Activated CD8-positive, alpha-beta T cell treated with anti-CD3 and anti-CD28 coated beads for 36 hours (primary cell): ENCODE measurements at regions not wholly inside any gene's neighbourhood (a gene's known extent, or its start where the extent isn't known, plus 50 kb on each side); places are given as distances from the start of the nearest gene placed in this dataset.
A peak's percentile ranks its signal among the peaks of the same experiment; 100 is the strongest.

Experiments used
- ATAC-seq: fragments of 200-7000 bp; cut with Tn5 transposase; one replicate; pipeline ENCODE4 v1.10.0; 2021; ENCODE audit warnings: mild to moderate bottlenecking, moderate library complexity
- CTCF ChIA-PET: fragments of 350-600 bp; sonication (Branson Sonifier 250); formaldehyde crosslinking; loops from one replicate; lab custom pipeline; 2021; ENCODE audit warnings: antibody characterized with exemption; lab: Charles Lee
- POLR2A ChIA-PET: fragments of 350-600 bp; sonication (Branson Sonifier 250); formaldehyde crosslinking; loops from one replicate; lab custom pipeline; 2021; ENCODE audit warnings: antibody characterized with exemption; lab: Charles Lee
- DNase-seq: peaks from one replicate; pipeline ENCODE4 v3.0.0-alpha.2; 2020
- H3K27ac Mint-ChIP-seq: one replicate; pipeline ENCODE4 v1.8.0; 2021; ENCODE audit warnings: mild to moderate bottlenecking, mixed read lengths
- H3K27me3 Mint-ChIP-seq: one replicate; pipeline ENCODE4 v1.8.0; 2021; ENCODE audit warnings: mixed read lengths
- H3K36me3 Mint-ChIP-seq: one replicate; pipeline ENCODE4 v1.8.0; 2021; ENCODE audit warnings: low read depth, mixed read lengths
- H3K4me1 Mint-ChIP-seq: one replicate; pipeline ENCODE4 v1.8.0; 2021; ENCODE audit warnings: low read depth, mixed read lengths
- H3K4me3 Mint-ChIP-seq: one replicate; pipeline ENCODE4 v1.8.0; 2021; ENCODE audit warnings: mild to moderate bottlenecking, moderate library complexity, mixed read lengths
- H3K9me3 Mint-ChIP-seq: one replicate; pipeline ENCODE4 v1.8.0; 2021; ENCODE audit warnings: mixed read lengths
- intact Hi-C: fragments of 100-400 bp; cut with micrococcal nuclease; formaldehyde crosslinking; loops from one replicate; pipeline ENCODE4 v1.10.0; 2022
- TF ChIP-seq, protein P1 (sequence below): fragments of 200-600 bp; IDR thresholded peaks from one replicate; pipeline ENCODE4 v1.8.0; 2022; ENCODE audit warnings: antibody characterized with exemption, mild to moderate bottlenecking

- no peak overlapping the region for H3K27ac Mint-ChIP-seq
- POLR2A ChIA-PET: no interaction called here
- intact Hi-C loops: no loop called here
- CTCF ChIA-PET: interaction anchor here (0.6 kb wide), 1 partner anchor 87 kb away, joined by 3 read pairs; no protein-coding TSS in a partner anchor
- peaks cover 4% of the 10 kb centered on the region for H3K27me3 Mint-ChIP-seq
- ATAC-seq (no peak), DNase-seq (no peak)
- TF ChIP-seq, protein P1, sequence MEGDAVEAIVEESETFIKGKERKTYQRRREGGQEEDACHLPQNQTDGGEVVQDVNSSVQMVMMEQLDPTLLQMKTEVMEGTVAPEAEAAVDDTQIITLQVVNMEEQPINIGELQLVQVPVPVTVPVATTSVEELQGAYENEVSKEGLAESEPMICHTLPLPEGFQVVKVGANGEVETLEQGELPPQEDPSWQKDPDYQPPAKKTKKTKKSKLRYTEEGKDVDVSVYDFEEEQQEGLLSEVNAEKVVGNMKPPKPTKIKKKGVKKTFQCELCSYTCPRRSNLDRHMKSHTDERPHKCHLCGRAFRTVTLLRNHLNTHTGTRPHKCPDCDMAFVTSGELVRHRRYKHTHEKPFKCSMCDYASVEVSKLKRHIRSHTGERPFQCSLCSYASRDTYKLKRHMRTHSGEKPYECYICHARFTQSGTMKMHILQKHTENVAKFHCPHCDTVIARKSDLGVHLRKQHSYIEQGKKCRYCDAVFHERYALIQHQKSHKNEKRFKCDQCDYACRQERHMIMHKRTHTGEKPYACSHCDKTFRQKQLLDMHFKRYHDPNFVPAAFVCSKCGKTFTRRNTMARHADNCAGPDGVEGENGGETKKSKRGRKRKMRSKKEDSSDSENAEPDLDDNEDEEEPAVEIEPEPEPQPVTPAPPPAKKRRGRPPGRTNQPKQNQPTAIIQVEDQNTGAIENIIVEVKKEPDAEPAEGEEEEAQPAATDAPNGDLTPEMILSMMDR: no peak
- H3K4me3 Mint-ChIP-seq: no peak overlapping the region
- H3K9me3 Mint-ChIP-seq: no peaks in the 10 kb centered on the region
- H3K4me1 Mint-ChIP-seq: no peaks in the 10 kb centered on the region
- no peaks in the 10 kb centered on the region for H3K36me3 Mint-ChIP-seq
Measured at GRCh38 chr7:41624818-41625217, 78.1 kb downstream of the INHBA start.

DNA sequence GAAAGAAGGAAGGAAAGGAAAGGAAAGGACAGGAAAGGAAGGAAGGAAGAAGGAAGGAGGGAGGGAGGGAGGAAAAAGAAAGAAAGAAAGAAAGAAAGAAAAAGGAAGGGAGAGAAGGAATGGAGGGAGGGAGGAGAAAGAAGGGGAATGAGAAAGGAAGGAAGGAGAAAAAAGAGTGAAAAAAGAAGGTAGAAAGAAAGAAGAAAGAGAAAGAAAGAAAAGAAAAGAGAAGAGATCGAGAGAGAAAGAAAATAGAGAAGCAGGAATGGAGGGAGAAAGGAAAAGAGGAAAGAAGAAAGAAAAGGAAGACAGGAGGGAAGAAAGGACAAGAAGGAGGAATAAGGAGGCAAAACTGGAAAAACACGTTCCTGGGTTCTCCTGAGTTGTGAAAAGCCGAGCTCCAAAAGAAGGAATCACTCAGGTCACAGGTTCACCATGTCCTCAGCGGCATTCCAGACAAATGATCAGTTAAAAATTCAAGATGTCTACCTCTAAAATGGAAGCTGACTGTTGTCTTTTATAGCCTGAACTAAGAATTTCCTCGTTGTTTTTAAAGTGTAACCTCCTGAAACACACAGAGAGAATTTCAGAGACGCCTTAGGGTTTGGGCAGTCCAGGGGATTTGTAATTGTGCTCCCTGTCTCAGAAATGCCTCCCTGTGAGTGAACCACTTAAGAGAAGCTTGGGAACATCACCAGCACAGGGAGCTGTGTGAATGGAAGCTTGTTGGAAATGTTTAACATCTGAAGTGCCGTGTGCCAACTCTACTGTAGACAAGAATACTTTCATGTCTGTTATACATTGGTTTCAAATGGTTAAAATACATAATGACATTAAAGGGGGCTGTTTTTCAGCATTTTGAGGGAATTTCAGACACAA is 80.7 kb downstream of the INHBA start:
- ChIA-PET POLR2A (no interaction called here), CTCF (no interaction called here)
- no peak overlapping the region for H3K4me3 Mint-ChIP-seq
- intact Hi-C loops: no loop called here
- H3K4me1 Mint-ChIP-seq: no peaks in the 10 kb centered on the region
- peaks cover 2% of the 10 kb centered on the region for H3K9me3 Mint-ChIP-seq
- H3K36me3 Mint-ChIP-seq: no peaks in the 10 kb centered on the region
- DNase-seq: no peak
- no peak for ATAC-seq
- TF ChIP-seq, protein P1: peak; percentile 25
- peaks cover 4% of the 10 kb centered on the region for H3K27me3 Mint-ChIP-seq
- H3K27ac Mint-ChIP-seq: no peak overlapping the region

GRCh38 chr7:41617987-41618386 is 84.9 kb downstream of the INHBA start:
- Mint-ChIP-seq H3K4me1 (no peaks in the 10 kb centered on the region), H3K27me3 (peaks cover 1% of the 10 kb centered on the region), H3K27ac (no peak overlapping the region), H3K9me3 (peaks cover 4% of the 10 kb centered on the region), H3K4me3 (no peak overlapping the region), H3K36me3 (no peaks in the 10 kb centered on the region)
- ATAC-seq (no peak), DNase-seq (no peak)
- CTCF ChIA-PET: no interaction called here
- TF ChIP-seq, protein P1: no peak
- intact Hi-C loops: no loop called here
- POLR2A ChIA-PET: no interaction called here

- no peak overlapping the region for H3K27ac Mint-ChIP-seq
- ChIA-PET CTCF (no interaction called here), POLR2A (no interaction called here)
- DNase-seq (no peak), ATAC-seq (no peak)
- H3K4me1 Mint-ChIP-seq: no peaks in the 10 kb centered on the region
- H3K36me3 Mint-ChIP-seq: no peaks in the 10 kb centered on the region
- no peaks in the 10 kb centered on the region for H3K27me3 Mint-ChIP-seq
- H3K9me3 Mint-ChIP-seq: peaks cover 1% of the 10 kb centered on the region
- intact Hi-C loops: no loop called here
- H3K4me3 Mint-ChIP-seq: no peak overlapping the region
- TF ChIP-seq, protein P1: no peak
Measured at GRCh38 chr7:41612798-41613197, 90.1 kb downstream of the INHBA start.

DNA sequence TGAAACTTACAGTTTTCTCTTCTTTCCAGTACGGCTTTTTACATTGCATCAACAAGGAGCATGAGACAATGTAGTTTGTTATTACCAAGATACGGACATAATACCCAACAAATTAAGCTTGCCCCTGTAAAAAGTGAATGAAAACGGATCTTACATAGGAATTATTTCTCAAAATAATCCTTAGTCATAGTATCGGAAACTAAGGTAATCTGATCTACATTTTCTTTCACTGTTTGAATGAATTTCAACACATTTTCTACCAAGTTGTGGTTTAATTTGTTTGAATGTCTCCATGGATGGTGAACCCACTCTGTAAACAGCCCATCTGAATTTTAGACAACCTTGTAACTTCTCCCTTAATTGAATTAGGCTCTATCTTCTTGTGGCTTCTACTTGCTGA is 90.5 kb downstream of the INHBA start:
- no peak overlapping the region for H3K4me3 Mint-ChIP-seq
- H3K27ac Mint-ChIP-seq: no peak overlapping the region
- H3K27me3 Mint-ChIP-seq: no peaks in the 10 kb centered on the region
- DNase-seq (no peak), ATAC-seq (no peak)
- intact Hi-C loops: no loop called here
- CTCF ChIA-PET: no interaction called here
- POLR2A ChIA-PET: no interaction called here
- no peaks in the 10 kb centered on the region for H3K4me1 Mint-ChIP-seq
- peaks cover 1% of the 10 kb centered on the region for H3K9me3 Mint-ChIP-seq
- TF ChIP-seq, protein P1: no peak
- no peaks in the 10 kb centered on the region for H3K36me3 Mint-ChIP-seq
